Cortex of kidney (tissue), 1 donor: ENCODE measurements at regions not wholly inside any gene's neighbourhood (a gene's known extent, or its start where the extent isn't known, plus 50 kb on each side); places are given as distances from the start of the nearest gene placed in this dataset.
"Not testable (repeated sequence)": the region's sequence is repeated elsewhere in the genome, so short reads cannot be mapped to it uniquely, and the experiment has no call there.

ENCODE experiments used
- DNase-seq: peaks from one replicate; lab custom pipeline; 2025; lab: John Stamatoyannopoulos, UW

- no peak for DNase-seq
These were observed 215.0 kb downstream of the IL15 start for GRCh38 chr4:141851246-141851891.

GRCh38 chr4:141853091-141853764, 216.8 kb downstream of the IL15 start:
- no peak for DNase-seq

DNA sequence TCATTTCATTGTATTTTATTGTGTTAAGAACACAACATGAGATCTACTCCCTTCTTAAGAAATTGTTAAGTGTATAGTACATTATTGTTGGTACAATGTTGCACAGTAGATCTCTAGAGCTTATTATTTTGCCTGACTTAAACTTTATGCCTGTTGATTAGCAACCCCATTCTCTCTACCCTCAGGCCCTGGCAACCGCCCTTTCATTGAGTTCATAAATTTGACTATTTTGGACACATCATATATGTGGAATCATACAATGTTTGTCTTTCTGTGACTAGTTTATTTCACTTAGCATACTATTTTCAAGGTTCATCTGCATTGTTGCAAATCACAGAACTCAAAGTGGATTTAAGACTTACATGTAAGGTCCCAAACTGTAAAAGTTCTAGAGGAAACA, 222.1 kb downstream of the IL15 start:
- DNase-seq = no peak

GRCh38 chr4:141860974-141861373, 224.6 kb downstream of the IL15 start:
- no peak for DNase-seq

DNA sequence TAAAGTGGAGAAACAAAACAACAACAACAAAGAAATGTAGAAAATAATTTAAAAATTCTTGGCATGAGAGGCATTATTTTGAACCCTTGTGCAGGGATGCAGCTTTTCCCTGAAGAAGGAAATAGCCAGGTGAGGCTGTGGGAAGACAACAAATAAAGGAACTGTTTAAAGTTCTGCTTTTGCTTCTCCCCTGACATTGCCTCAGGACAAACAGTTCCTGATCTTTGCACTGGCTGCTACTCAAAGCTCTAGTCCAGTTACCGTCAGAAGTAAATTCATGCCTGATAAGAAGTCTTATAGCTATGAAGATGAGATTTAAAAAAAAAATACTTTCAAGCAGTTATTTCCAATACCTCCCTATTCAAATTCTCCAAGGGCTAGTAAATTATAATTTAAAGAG, 233.8 kb downstream of the IL15 start:
- no peak for DNase-seq

- no peak for DNase-seq
These were observed 234.8 kb downstream of the IL15 start for GRCh38 chr4:141871086-141871770.

- DNase-seq = not testable (repeated sequence)
These were observed 246.3 kb downstream of the IL15 start for GRCh38 chr4:141882650-141883049.

DNA sequence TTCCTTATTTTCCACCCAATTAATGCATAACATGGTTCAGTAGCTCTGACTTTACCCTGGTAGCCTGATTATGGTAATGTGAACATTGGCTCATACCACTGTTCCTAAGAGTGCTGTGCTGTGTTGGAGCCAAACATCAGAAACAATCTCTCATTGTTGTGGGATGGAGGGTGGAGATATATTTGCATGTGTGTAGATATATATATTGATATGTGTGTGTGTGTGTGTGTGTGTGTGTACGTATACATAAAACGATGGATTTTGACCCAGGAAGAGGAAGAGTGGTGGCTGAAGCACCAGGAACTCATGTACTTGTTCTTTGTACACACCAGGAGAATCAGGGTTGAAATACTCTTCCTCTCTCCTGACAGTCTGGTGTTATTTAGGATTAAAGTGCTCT, 247.7 kb downstream of the IL15 start:
- DNase-seq = no peak

DNA sequence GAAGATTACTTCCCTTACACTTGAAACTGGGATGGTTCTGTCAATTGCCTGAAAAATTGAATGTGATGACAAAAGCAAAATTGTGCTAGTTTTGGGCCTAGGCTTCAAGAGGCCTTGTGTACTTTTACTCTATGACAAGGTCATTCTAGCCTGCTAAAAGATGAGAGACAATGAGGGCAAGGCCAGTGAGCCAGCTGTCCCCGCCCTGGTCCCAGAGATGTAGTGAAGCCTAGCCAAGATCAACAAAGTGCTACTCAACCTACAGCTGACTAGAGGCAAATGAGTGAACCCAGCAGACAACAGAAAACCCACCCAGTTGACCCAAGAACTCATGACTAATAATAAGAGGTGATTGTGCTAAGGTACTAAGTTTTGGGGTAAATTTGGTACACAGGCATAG, 248.7 kb downstream of the IL15 start:
- DNase-seq = no peak

DNA sequence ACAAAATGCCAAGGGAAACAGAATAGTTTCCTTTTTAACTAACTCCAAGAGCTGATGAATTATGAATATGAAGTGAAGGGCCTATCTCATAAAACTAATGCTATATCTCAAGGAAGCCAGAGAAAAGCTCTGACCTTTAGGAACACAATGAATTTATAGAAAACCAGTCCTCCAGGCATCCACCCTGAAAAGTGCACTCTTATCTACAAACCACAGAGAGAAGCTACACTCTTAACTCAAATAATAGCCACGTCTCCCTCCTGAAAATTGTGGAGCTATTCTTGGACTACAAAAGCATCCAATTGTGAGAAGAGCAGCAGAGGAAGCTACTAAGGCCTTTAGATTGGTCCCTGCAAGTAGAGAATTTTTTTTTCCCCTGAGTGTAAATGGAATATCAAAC, 253.9 kb downstream of the IL15 start:
- DNase-seq = no peak

DNA sequence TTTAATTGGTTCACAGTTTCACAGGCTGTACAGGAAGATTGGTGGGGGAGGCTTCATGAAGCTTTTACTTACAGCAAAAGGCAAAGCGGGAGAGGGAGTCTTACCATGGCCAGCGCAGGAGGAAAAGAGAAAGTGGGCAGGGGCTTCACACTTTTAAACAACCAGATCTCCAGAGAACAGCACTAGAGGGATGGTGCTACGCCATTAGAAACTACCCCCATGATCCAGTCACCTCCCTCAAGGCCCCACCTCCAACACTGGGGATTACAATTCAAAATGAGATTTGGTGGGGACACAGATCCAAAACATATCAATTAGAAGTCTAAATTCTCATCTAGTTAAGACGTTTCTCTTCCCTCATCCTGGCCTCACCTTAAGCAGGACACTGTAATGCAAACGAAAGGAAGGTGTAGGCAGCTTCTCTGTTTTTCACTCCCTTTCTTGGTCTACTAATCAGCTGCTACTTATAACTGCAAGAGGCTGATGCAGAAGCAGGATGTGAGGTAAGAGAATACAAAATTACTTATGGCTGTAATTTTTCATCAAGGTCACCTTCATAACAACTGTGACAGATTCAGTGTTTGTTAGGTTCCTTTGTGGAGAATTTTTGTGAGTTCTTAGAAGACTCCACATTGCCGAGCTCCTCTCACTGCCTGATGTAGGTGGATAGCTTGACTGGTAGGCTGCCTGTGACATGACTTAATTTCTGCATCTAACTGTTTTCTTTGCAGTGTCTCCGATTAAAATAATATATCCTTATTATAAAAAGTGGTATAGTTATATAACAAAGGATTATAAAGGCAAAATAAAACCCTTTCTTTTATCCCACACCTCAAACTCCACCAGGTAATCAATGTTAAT, 255.1 kb downstream of the IL15 start:
- no peak for DNase-seq

DNA sequence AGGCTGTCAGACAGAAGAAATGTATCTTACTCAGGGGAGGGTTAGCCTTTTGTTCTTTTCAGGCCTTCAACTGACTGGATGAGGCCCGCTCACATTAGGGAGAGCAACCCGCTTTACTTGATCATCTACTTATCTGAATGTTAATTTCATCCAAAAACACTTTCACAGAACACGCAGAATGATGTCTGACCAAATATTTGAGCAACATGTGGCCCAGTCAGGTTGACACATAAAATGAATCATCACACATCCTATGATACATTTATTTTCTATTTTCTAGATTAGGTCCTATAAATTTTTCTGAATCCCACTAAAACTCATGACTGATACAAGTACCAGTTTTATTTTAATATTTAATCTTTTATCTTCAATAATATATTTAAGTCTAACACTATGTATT, 260.3 kb downstream of the IL15 start:
- no peak for DNase-seq

GRCh38 chr4:141898346-141898745, 262.0 kb downstream of the IL15 start:
- DNase-seq = no peak

GRCh38 chr4:141899103-141899502, 262.7 kb downstream of the IL15 start:
- no peak for DNase-seq

DNA sequence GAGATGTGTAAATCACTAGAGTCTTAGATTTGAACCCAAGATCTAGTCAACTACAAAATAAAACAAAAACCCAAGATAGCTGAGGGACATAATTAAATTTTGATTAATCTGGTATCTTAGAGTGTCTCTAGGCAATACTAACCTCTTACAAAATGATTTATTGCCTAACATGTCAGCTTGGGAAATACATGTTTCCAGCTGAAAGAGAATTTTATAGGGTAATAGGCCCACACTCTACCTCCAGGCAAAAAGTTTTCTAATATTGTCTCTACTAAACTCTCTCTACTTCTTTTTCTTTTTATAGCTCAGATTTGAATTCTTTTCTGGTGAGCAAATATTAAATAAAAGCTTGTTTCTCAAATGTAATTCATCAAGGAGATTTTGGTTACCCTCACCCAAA, 263.2 kb downstream of the IL15 start:
- DNase-seq = no peak

- DNase-seq = no peak
These were observed 264.5 kb downstream of the IL15 start for GRCh38 chr4:141900856-141901255.

- no peak for DNase-seq
These were observed 269.4 kb downstream of the IL15 start for GRCh38 chr4:141905751-141906150.

GRCh38 chr4:141909541-141909940, 273.2 kb downstream of the IL15 start:
- DNase-seq = no peak

GRCh38 chr4:141912831-141913230, 276.4 kb downstream of the IL15 start:
- DNase-seq = no peak

- DNase-seq = no peak
These were observed 277.5 kb downstream of the IL15 start for GRCh38 chr4:141913928-141914327.

DNA sequence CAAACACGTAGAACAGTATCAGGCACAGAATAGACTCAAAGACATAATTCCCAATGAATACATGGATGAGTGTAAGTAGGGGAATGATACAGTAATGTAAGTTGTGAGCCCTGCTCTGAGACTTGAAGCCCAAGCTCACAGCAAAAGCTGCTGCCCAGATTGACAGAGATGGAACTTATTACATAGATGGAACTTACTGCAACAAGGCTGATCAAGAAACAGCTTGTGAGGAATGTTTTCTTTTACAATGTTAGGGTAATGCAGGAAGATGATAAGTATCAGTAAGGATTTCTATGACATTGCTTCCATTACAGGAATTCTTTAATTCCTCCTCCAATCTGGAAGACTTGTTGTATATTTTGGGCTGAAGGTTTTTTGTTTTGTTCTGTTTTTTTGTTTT, 278.4 kb downstream of the IL15 start:
- no peak for DNase-seq

GRCh38 chr4:141919649-141920048, 283.3 kb downstream of the IL15 start:
- no peak for DNase-seq
